ENCODE measurements at regions not wholly inside any gene's neighbourhood (a gene's known extent, or its start where the extent isn't known, plus 50 kb on each side); places are given as distances from the start of the nearest gene placed in this dataset.
A peak's percentile ranks its signal among the peaks of the same experiment; 100 is the strongest.
"Not testable (repeated sequence)": the region's sequence is repeated elsewhere in the genome, so short reads cannot be mapped to it uniquely, and the experiment has no call there.

GRCh38 chr14:106729551-106729950, 1203.2 kb downstream of the TMEM121 start:
- Mint-ChIP-seq H3K36me3 (ENCODE audit: low read depth) (no peaks in the 10 kb centered on the region), H3K27me3 (peaks cover 1% of the 10 kb centered on the region), H3K4me1 (ENCODE audit: low read depth) (peaks cover 14% of the 10 kb centered on the region), H3K9me3 (no peaks in the 10 kb centered on the region), H3K27ac (no peak overlapping the region), H3K4me3 (no peak overlapping the region)
- intact Hi-C loops (cut with micrococcal nuclease): no loop called here
- no peak for ATAC-seq
- TF ChIP-seq, protein P1, sequence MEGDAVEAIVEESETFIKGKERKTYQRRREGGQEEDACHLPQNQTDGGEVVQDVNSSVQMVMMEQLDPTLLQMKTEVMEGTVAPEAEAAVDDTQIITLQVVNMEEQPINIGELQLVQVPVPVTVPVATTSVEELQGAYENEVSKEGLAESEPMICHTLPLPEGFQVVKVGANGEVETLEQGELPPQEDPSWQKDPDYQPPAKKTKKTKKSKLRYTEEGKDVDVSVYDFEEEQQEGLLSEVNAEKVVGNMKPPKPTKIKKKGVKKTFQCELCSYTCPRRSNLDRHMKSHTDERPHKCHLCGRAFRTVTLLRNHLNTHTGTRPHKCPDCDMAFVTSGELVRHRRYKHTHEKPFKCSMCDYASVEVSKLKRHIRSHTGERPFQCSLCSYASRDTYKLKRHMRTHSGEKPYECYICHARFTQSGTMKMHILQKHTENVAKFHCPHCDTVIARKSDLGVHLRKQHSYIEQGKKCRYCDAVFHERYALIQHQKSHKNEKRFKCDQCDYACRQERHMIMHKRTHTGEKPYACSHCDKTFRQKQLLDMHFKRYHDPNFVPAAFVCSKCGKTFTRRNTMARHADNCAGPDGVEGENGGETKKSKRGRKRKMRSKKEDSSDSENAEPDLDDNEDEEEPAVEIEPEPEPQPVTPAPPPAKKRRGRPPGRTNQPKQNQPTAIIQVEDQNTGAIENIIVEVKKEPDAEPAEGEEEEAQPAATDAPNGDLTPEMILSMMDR (IDR thresholded peaks at IDR 0.05): no peak
- no peak for DNase-seq
- ChIA-PET POLR2A (interaction anchor here (1.2 kb wide), 1 partner anchor 39 kb away, joined by 3 read pairs; no protein-coding TSS in a partner anchor), CTCF (interaction anchor here (0.6 to 4.9 kb wide), 4 partner anchors 8 to 38 kb away, joined by 3 to 30 read pairs (median 4); no protein-coding TSS in a partner anchor)

GRCh38 chr14:106733771-106734170, 1207.4 kb downstream of the TMEM121 start:
- Mint-ChIP-seq H3K36me3 (ENCODE audit: low read depth) (no peaks in the 10 kb centered on the region), H3K27me3 (peaks cover 1% of the 10 kb centered on the region), H3K4me1 (ENCODE audit: low read depth) (peaks cover 2% of the 10 kb centered on the region), H3K27ac (no peak overlapping the region), H3K9me3 (no peaks in the 10 kb centered on the region), H3K4me3 (no peak overlapping the region)
- intact Hi-C loops (cut with micrococcal nuclease): no loop called here
- POLR2A ChIA-PET: no interaction called here
- CTCF ChIA-PET: interaction anchor here (2.4 kb wide), 1 partner anchor 33 kb away, joined by 6 read pairs; no protein-coding TSS in a partner anchor
- TF ChIP-seq, protein P1 (IDR thresholded peaks at IDR 0.05): no peak
- ATAC-seq (no peak), DNase-seq (no peak)

- Mint-ChIP-seq H3K36me3 (ENCODE audit: low read depth) (no peaks in the 10 kb centered on the region), H3K4me1 (ENCODE audit: low read depth) (peaks cover 14% of the 10 kb centered on the region), H3K9me3 (no peaks in the 10 kb centered on the region), H3K4me3 (no peak overlapping the region), H3K27me3 (peaks cover 1% of the 10 kb centered on the region), H3K27ac (no peak overlapping the region)
- POLR2A ChIA-PET: no interaction called here
- intact Hi-C loops (cut with micrococcal nuclease): no loop called here
- DNase-seq (peak; percentile 20), ATAC-seq (no peak)
- TF ChIP-seq, protein P1 (IDR thresholded peaks at IDR 0.05): no peak
- CTCF ChIA-PET: interaction anchor here (0.9 to 2.8 kb wide), 15 partner anchors 9 to 201 kb away, joined by 3 to 11 read pairs (median 4); no protein-coding TSS in a partner anchor
These were observed 1210.6 kb downstream of the TMEM121 start for GRCh38 chr14:106737021-106737420.

GRCh38 chr14:106738075-106738474, 1211.7 kb downstream of the TMEM121 start:
- Mint-ChIP-seq H3K4me1 (ENCODE audit: low read depth) (peaks cover 17% of the 10 kb centered on the region), H3K4me3 (no peak overlapping the region), H3K9me3 (no peaks in the 10 kb centered on the region), H3K27me3 (peaks cover 1% of the 10 kb centered on the region), H3K27ac (no peak overlapping the region), H3K36me3 (ENCODE audit: low read depth) (no peaks in the 10 kb centered on the region)
- POLR2A ChIA-PET: no interaction called here
- CTCF ChIA-PET: interaction anchor here (0.7 to 2.7 kb wide), 19 partner anchors 8 to 202 kb away, joined by 3 to 11 read pairs (median 4); no protein-coding TSS in a partner anchor
- no peak for ATAC-seq
- DNase-seq: peak; percentile 54
- intact Hi-C loops (cut with micrococcal nuclease): no loop called here
- TF ChIP-seq, protein P1 (IDR thresholded peaks at IDR 0.05): peak; percentile 65

DNA sequence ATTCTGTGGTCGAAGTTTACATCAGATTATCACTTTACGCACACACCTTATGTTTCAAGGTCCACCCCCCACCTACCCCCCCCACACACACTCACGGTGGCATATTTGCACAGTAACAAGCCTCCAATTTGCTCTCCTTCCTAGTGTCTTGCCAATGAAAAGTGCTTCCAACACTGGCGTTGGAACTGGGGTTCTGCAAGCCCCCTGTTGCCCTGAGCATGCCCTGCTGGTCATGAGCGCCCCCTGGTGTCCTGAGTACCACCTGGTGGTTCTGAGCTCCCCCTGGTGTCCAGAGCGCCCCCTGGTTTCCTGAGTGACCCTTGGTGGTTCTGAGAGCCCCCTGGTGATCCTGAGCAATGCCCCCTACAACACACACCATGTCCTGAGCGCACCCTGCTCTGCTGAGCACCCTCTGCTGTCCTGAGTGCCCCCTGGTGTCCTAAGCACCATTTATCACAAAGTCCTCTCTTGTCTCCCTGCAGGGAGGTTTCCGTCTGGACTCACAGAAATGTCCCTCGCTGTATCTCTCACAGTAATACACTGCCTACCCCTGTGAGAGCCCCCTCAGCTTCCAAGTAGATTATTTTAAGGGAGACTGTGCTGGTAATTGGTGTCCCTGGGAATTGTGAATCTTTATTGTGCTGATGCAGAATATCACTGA, 1212.3 kb downstream of the TMEM121 start:
- POLR2A ChIA-PET; H3K9me3 Mint-ChIP-seq; ATAC-seq; H3K4me3 Mint-ChIP-seq; H3K36me3 Mint-ChIP-seq (ENCODE audit: low read depth); H3K27me3 Mint-ChIP-seq; H3K27ac Mint-ChIP-seq; intact Hi-C loops (cut with micrococcal nuclease): not testable (repeated sequence)
- peak; percentile 70 for DNase-seq
- H3K4me1 Mint-ChIP-seq (ENCODE audit: low read depth): peaks cover 17% of the 10 kb centered on the region
- CTCF ChIA-PET: interaction anchor here (1.0 to 2.7 kb wide), 15 partner anchors 8 to 93 kb away, joined by 3 to 30 read pairs (median 4); no protein-coding TSS in a partner anchor
- TF ChIP-seq, protein P1 (IDR thresholded peaks at IDR 0.05): peak; percentile 0
